Liver (tissue), 8 donors: ENCODE measurements at regions not wholly inside any gene's neighbourhood (a gene's known extent, or its start where the extent isn't known, plus 50 kb on each side); places are given as distances from the start of the nearest gene placed in this dataset.

ENCODE experiments used
- DNase-seq: peaks from one replicate; pipeline ENCODE4 v3.0.0-alpha.2; 2017; ENCODE audit warnings: low spot score
- H3K27ac ChIP-seq, 2 donors: one replicate each; pipeline ENCODE4 v1.7.0; 2013; ENCODE audit warnings: inconsistent platforms in 2 of 2, low read length in 2 of 2, control low read depth in 1 of 2, low read depth in 1 of 2, mild to moderate bottlenecking in 1 of 2
- H3K27me3 ChIP-seq, 4 donors: one replicate each; pipeline versions ENCODE4 v1.6.1 to v1.7.0; 2013; ENCODE audit warnings: low read length in 3 of 4, inconsistent platforms in 1 of 4, mild to moderate bottlenecking in 1 of 4, moderate library complexity in 1 of 4; ENCODE audit not compliant: control insufficient read depth in 4 of 4, insufficient read depth in 4 of 4
- H3K36me3 ChIP-seq, 4 donors: one replicate each; pipeline versions ENCODE4 v1.6.1 to v1.7.0; 2013; ENCODE audit warnings: low read length in 3 of 4, mild to moderate bottlenecking in 3 of 4, low read depth in 1 of 4, moderate library complexity in 1 of 4; ENCODE audit not compliant: control insufficient read depth in 4 of 4, insufficient read depth in 3 of 4
- H3K4me1 ChIP-seq, 4 donors: one replicate each; pipeline versions ENCODE4 v1.6.1 to v1.7.0; 2013; ENCODE audit warnings: low read length in 3 of 4, mild to moderate bottlenecking in 3 of 4, moderate library complexity in 1 of 4; ENCODE audit not compliant: control insufficient read depth in 4 of 4, insufficient read depth in 4 of 4
- H3K4me3 ChIP-seq, 3 donors: one replicate each; pipeline versions ENCODE4 v1.6.1 to v1.7.0; 2013; ENCODE audit warnings: low read length in 3 of 3, control low read depth in 1 of 3, low read depth in 1 of 3, mild to moderate bottlenecking in 1 of 3
- H3K9ac ChIP-seq, 2 donors: one replicate each; pipeline ENCODE4 v1.7.0; 2013; ENCODE audit warnings: low read length in 2 of 2, mild to moderate bottlenecking in 2 of 2, moderate library complexity in 2 of 2, control low read depth in 1 of 2, low read depth in 1 of 2
- H3K9me3 ChIP-seq, 4 donors: one replicate each; pipeline versions ENCODE4 v1.6.1 to v1.7.0; 2013; ENCODE audit warnings: low read length in 3 of 4; ENCODE audit not compliant: control insufficient read depth in 4 of 4
- ATF3 ChIP-seq: IDR thresholded peaks from 2 replicates; pipeline ENCODE4 v1.6.1; 2016; ENCODE audit warnings: antibody characterized with exemption
- CTCF ChIP-seq: fragments of 150-350 bp; IDR thresholded peaks from 2 replicates; pipeline ENCODE4 v1.5.1; 2017; ENCODE audit warnings: improper control_type of control experiment, low read depth, low read length; ENCODE audit not compliant: missing input control
- FOXA1 ChIP-seq: IDR thresholded peaks from 2 replicates; pipeline ENCODE4 v1.6.1; 2016; ENCODE audit warnings: antibody characterized with exemption
- FOXA2 ChIP-seq: IDR thresholded peaks from 2 replicates; pipeline ENCODE4 v1.6.1; 2016; ENCODE audit warnings: antibody characterized with exemption
- GABPA ChIP-seq, 2 donors: IDR thresholded peaks in 1 of 2; conservative IDR thresholded peaks in 1 of 2; 2 replicates each; pipeline ENCODE4 v1.6.1; 2016; ENCODE audit warnings: antibody characterized with exemption in 2 of 2, mild to moderate bottlenecking in 1 of 2, moderate library complexity in 1 of 2
- HNF4G ChIP-seq: IDR thresholded peaks from 2 replicates; pipeline ENCODE4 v1.6.1; 2016; ENCODE audit warnings: antibody characterized with exemption
- JUND ChIP-seq, 2 donors: IDR thresholded peaks; 2 replicates each; pipeline ENCODE4 v1.6.1; 2016; ENCODE audit warnings: antibody characterized with exemption in 2 of 2
- NR2F2 ChIP-seq: IDR thresholded peaks from 2 replicates; pipeline ENCODE4 v1.6.1; 2016; ENCODE audit warnings: antibody characterized with exemption
- RAD21 ChIP-seq, 2 donors: IDR thresholded peaks; 2 replicates each; pipeline ENCODE4 v1.6.1; 2016; ENCODE audit warnings: antibody characterized with exemption in 2 of 2, mild to moderate bottlenecking in 2 of 2
- REST ChIP-seq: IDR thresholded peaks from 2 replicates; pipeline ENCODE4 v1.6.1; 2016; ENCODE audit warnings: antibody characterized with exemption, mild to moderate bottlenecking
- SP1 ChIP-seq: IDR thresholded peaks from 2 replicates; pipeline ENCODE4 v1.6.1; 2018; ENCODE audit warnings: antibody characterized with exemption, mild to moderate bottlenecking
- YY1 ChIP-seq: IDR thresholded peaks from 2 replicates; pipeline ENCODE4 v1.6.1; 2016; ENCODE audit warnings: antibody characterized with exemption, mild to moderate bottlenecking
- whole genome bisulfite sequencing: extraction: QIAGEN DNeasy Blood & Tissue Kit; methylation state at CpG from one replicate; pipeline ENCODE4 v1.1.7; 2013; 5-methylcytosine and 5-hydroxymethylcytosine counted together
- TF ChIP-seq, protein P1 (sequence below): IDR thresholded peaks from 2 replicates; pipeline ENCODE4 v1.6.1; 2016; ENCODE audit warnings: antibody characterized with exemption
- TF ChIP-seq, protein P2 (sequence below): IDR thresholded peaks from 2 replicates; pipeline ENCODE4 v1.6.1; 2016; ENCODE audit warnings: antibody characterized with exemption
- donor health status: healthy.
- donor health status: healthy.
- donor health status: healthy.
- donor health status: healthy.
- donor health status: healthy.

- Histone ChIP-seq H3K9me3 (no peaks in the 10 kb centered on the region), H3K27me3 (no peaks in the 10 kb centered on the region), H3K27ac (no peak overlapping the region), H3K4me1 (no peaks in the 10 kb centered on the region), H3K4me3 (no peak overlapping the region), H3K9ac (no peak overlapping the region), H3K36me3 (no peaks in the 10 kb centered on the region)
- DNase-seq: no peak
- 83% methylated on average over 7 of the region's 7 CpGs for WGBS
- TF ChIP-seq NR2F2 (no peak), JUND (IDR thresholded peaks at IDR 0.05) (no peak), HNF4G (no peak), YY1 (no peak), FOXA2 (no peak), GABPA (IDR thresholded peaks at IDR 0.05 in 1 of 2, conservative IDR thresholded peaks at IDR 0.05 in 1 of 2) (no peak), FOXA1 (no peak), CTCF (no peak)
- TF ChIP-seq, protein P1, sequence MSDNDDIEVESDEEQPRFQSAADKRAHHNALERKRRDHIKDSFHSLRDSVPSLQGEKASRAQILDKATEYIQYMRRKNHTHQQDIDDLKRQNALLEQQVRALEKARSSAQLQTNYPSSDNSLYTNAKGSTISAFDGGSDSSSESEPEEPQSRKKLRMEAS: no peak
Observed at GRCh38 chr10:16292366-16292765, 144.4 kb upstream of the PTER start.

DNA sequence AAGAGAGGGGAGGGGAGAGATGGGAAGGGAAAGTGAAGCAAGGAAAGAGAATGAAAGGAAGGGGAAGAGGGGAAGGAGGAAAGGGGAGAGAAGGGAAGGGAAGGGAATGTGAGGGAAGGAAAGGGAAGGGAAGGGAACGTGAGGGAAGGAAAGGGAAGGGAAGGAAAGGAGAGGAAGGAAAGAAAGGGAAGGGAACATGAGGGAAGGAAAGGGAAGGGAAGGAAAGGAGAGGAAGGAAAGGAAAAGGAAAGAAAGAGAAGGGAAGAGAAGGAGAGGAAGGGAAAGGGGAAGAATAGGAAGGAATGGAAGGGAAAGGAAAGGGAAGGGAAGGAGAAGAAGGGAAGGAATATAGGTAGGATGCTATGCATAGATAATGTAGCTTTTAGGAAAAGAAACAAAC lies 139.7 kb upstream of the PTER start:
- TF ChIP-seq, protein P2, sequence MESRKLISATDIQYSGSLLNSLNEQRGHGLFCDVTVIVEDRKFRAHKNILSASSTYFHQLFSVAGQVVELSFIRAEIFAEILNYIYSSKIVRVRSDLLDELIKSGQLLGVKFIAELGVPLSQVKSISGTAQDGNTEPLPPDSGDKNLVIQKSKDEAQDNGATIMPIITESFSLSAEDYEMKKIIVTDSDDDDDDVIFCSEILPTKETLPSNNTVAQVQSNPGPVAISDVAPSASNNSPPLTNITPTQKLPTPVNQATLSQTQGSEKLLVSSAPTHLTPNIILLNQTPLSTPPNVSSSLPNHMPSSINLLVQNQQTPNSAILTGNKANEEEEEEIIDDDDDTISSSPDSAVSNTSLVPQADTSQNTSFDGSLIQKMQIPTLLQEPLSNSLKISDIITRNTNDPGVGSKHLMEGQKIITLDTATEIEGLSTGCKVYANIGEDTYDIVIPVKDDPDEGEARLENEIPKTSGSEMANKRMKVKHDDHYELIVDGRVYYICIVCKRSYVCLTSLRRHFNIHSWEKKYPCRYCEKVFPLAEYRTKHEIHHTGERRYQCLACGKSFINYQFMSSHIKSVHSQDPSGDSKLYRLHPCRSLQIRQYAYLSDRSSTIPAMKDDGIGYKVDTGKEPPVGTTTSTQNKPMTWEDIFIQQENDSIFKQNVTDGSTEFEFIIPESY: no peak
- TF ChIP-seq, protein P1: no peak
- TF ChIP-seq SP1 (no peak), HNF4G (no peak), RAD21 (IDR thresholded peaks at IDR 0.05) (no peak), REST (no peak), NR2F2 (no peak), YY1 (no peak), ATF3 (no peak)
- WGBS: 33% methylated on average over 1 of the region's 1 CpG
- H3K9ac ChIP-seq: no peak overlapping the region
- no peak overlapping the region for H3K4me3 ChIP-seq
- H3K9me3 ChIP-seq: no peaks in the 10 kb centered on the region
- no peak for DNase-seq
- H3K27me3 ChIP-seq: no peaks in the 10 kb centered on the region
- no peaks in the 10 kb centered on the region for H3K4me1 ChIP-seq
- no peak overlapping the region for H3K27ac ChIP-seq
- H3K36me3 ChIP-seq: no peaks in the 10 kb centered on the region
